Fibroblast of skin of right quadriceps (primary cell): ENCODE measurements at regions not wholly inside any gene's neighbourhood (a gene's known extent, or its start where the extent isn't known, plus 50 kb on each side); places are given as distances from the start of the nearest gene placed in this dataset.
"Not testable (repeated sequence)": the region's sequence is repeated elsewhere in the genome, so short reads cannot be mapped to it uniquely, and the experiment has no call there.

ENCODE experiments used
- DNase-seq: peaks from one replicate; pipeline ENCODE4 v3.0.0-alpha.2; 2013

DNA sequence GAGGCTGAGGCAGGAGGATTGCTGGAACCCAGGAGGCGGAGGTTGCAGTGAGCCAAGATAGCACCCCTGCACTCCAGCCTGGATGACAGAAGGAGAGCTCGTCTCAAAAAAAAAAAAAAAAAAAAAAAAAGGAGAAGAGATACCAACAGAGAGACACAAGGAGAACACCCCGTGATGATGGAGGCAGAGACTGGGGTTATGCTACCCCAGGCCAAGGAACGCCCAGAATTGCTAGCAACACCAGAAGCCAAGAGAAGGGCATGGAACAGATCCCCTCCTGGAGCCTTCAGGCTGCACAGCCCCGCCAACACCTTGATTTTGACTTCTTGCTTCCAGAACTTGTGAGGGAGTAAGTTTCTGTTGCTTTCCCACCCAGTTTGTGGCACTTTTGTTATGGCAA is 148.0 kb upstream of the FOXN3 start:
- DNase-seq = no peak

DNA sequence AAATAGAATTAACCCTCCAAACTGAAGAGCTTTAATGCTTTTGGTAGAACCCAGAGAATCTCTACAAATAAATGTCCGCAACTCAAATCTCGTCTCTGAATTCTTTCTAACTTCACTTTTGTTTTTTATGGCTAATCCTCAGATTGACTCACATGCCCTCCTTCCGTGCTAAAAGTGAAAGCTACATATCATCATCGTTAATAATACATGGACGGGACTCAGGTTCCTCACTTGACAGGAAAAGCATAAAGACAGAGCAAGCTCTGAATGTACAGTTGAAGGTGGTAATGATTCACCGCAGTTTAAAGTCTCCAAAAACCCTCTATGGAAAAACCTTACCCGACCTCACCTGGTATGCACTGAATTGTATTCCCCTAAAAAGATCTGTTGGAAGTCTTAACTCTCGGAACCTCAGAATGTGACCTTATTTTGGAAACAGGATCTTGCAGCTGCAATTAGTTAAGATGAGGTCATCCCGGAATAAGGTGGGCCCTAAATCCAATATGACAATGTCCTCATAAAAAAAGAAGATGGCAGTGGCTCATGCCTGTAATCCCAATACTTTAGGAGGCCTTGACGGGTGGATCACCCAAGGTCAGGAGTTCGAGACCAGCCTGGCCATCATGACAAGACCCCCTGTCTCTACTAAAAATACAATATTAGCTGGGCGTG is 147.4 kb upstream of the FOXN3 start:
- peak; percentile 12 for DNase-seq

DNA sequence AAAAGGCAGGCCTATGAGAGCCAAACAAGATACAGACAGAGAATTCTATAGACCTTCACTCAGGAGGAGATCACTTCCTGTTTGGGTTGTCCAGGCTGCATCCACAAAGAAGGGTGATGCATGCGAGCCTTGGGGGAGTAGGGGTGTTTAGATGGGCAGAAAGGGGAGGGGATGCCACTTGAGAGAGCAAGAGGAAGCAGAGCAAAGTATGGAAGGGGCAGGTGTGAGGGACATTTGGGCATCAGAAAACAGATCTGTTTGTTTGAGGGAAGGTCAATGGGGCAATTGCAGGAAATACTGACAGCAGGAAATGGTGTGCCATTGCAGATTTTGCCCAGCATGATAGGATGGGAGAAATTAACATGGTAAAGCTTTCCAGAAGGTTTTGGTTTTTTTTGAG is 146.4 kb upstream of the FOXN3 start:
- no peak for DNase-seq

DNA sequence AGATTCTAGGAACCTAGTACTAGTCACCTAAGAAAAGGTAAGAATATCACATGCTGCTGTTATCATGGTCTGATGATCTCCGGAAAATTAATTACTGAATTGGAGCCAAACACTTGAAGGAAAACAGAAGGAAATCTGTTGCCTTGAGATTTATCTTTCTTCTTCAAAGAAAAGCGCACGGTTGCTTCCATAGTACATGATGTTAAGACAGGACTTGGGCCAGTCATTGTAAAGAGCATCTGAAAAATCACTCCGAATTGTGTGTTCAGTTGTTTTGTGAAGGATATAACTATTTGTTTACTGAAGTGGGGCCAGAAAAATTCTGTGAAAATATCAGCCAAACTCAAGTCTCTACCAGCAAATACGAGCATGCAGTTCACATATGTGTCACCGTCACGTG is 134.9 kb upstream of the FOXN3 start:
- no peak for DNase-seq

GRCh38 chr14:89551432-89551831 is 134.4 kb upstream of the FOXN3 start:
- DNase-seq = no peak

GRCh38 chr14:89550821-89551220 is 133.8 kb upstream of the FOXN3 start:
- DNase-seq = no peak

- DNase-seq = no peak
Observed at GRCh38 chr14:89549381-89550125, 132.5 kb upstream of the FOXN3 start.

DNA sequence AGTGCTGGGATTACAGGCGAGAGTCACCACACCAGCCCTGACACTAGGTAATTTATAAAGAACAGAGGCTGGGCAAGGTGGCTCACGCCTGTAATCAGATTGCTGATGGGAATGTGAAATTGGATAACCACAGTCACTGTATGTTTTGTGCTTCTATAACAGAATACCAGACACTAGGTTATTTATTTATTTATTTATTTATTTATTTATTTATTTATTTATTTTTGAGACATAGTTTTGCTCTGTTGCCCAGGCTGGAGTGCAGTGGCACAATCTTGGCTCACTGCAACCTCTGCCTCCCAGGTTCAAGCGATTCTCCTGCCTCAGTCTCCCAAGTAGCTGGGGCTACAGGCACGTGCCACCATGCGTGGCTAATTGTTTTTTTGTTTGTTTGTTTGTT is 130.0 kb upstream of the FOXN3 start:
- not testable (repeated sequence) for DNase-seq

- no peak for DNase-seq
Observed at GRCh38 chr14:89544636-89545301, 127.7 kb upstream of the FOXN3 start.

GRCh38 chr14:89543425-89543790 is 126.4 kb upstream of the FOXN3 start:
- no peak for DNase-seq

DNA sequence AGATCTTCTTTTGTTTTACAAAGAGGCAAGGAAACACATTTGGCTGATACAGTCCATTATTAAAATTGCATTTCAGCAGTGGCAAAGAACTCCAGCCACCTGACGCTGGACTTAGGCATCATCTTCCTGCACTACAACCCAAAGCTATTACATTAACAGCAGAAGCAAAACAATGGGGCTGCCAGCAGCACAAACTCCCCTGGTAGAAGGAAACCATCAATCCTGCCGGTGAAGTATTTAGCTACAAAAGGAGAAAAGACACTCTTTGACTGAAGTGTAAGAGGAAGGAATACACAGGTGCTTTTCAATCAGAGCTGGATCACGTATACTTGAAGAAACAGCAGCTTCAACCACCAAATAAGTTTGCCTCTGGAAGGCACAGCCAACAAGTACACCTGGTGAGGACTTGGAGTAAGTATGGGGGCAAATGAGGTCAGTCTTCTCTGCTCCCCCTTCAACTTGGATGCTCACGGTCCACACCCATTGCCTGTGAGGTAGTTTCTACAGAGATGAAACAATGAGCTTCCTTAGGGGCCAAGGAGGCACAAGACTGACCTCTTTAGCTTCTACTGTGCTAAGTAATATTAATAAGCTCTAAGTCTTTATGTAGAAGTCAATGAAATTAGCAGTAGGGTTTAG is 125.9 kb upstream of the FOXN3 start:
- DNase-seq = no peak

DNA sequence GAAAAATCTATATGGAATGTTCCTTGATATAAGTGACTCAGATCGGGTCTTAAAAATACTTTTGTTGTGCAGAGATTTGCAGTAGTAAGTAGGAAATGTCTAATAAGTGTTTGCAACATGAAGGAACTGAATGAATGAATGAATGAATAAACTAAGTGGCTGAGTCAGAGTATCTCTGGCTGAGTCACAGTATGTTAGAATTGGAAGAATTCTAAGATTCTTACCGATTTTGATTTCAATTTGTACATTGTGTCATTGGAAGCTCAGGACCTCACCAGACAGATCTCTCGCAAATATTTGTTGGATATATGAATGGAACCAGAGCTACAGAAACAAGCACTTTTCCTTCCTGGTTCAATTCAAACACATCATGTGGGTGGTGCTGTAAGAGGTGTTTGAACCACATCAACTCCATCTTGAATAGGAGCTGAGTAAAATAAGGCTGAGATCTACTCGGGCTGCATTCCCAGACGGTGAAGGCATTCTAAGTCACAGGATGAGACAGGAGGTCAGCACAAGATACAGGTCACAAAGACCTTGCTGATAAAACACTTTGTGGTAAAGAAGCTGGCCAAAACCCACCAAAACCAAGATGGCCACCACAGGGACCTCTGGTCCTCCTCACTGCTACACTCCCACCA is 123.9 kb upstream of the FOXN3 start:
- peak; percentile 90 for DNase-seq

DNA sequence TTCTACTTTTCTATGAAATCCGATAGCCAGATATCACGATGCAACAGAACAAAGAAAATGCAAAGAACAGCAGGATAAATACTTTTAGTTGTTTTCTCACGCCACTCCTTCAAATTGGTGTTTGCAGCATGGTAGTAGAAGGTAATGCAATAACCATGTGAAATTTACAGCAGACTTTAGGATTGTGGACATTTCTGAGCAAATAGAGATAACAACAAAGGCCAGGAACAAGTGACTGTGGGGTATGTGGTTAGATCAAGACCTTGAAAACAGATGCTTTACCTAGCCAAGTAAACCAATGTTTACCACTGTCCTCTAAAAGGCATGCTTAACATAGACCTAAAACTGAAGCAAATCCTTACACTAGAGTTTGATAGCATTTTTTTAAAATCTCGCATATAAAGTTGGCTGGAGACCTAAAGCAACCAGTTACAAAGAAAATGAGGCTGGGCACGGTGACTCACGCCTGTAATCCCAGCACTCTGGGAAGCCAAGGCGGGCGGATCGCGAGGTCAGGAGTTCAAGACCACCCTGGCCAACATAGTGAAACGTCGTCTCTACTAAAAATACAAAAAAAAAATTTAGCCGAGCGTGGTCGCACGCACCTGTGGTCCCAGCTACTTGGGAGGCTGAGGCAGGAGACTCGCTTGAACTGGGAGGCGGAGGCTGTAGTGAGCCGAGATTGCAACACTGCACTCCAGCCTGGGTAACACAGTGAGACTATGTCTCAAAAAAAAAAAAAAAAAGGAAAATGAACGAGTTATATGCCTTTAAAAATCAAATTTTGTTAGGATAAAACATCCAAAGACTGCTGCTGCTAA is 123.2 kb upstream of the FOXN3 start:
- peak; percentile 36 for DNase-seq

GRCh38 chr14:89537911-89538310 is 120.9 kb upstream of the FOXN3 start:
- DNase-seq = no peak

- DNase-seq = peak; percentile 58
Observed at GRCh38 chr14:89534902-89535685, 118.1 kb upstream of the FOXN3 start.

DNA sequence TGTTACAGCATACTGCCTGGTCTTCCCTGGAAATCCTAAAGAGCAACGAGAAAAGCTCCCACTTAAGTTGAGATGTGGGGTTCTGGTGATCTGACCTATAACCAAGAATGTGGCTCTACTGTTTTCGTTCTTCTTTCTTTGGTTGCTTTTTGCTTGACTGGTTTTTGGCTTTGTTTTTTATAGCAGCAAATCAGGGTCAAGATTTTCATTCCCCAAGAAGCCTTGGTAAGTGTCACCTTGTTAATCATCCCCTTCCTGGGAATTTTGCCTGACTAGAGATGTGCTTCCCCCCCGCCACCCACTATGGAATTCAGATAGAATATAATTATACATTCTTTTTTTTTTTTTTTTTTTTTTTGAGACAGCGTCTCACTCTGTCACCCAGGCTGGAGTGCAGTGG is 116.7 kb upstream of the FOXN3 start:
- DNase-seq = no peak

GRCh38 chr14:89533136-89533535 is 116.1 kb upstream of the FOXN3 start:
- DNase-seq = no peak

DNA sequence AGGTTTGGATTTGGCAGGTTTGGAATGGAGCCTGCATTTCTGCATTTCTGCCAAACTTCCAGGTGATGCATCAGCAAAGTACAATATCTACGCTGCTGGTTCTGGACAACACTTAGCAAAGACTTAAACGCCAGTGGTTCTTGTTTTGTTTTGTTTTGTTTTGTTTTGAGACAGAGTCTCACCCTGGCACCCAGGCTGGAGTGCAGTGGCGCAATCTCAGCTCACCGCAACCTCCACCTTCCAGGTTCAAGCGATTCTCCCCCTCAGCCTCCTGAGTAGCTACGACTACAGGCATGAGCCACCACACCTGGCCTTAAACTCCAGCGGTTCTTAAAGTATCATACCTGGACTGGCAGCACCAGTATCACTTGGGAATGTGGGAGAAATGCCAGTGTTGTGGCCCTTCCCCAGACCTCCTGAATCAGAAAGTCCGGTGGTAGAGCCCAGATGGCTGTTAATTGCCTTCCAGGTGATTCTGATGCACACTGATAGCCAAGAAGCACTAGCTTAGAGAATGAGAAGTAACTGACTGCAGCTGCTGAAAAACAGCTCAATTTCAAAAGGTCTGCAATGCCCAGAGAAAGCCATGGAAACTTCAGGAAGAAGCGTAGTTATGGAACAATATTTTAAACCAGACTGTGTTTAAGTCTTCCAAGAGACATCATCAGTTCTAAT is 114.8 kb upstream of the FOXN3 start:
- no peak for DNase-seq

GRCh38 chr14:89524990-89525667 is 108.1 kb upstream of the FOXN3 start:
- no peak for DNase-seq

GRCh38 chr14:89524412-89524811 is 107.4 kb upstream of the FOXN3 start:
- no peak for DNase-seq
